ENCODE measurements at regions not wholly inside any gene's neighbourhood (a gene's known extent, or its start where the extent isn't known, plus 50 kb on each side); places are given as distances from the start of the nearest gene placed in this dataset.

GRCh38 chr10:120998251-120998650 lies 147.1 kb downstream of the WDR11 start:
- TF ChIP-seq CTCF (IDR thresholded peaks at IDR 0.05) = no peak
- Mint-ChIP-seq H3K27ac (ENCODE audit: unreplicated experiment) (no peak overlapping the region), H3K36me3 (ENCODE audit: low read depth) (no peaks in the 10 kb centered on the region), H3K27me3 (ENCODE audit: low read depth) (peaks cover 6% of the 10 kb centered on the region), H3K4me3 (ENCODE audit: unreplicated experiment) (no peak overlapping the region), H3K9me3 (ENCODE audit: low read depth) (peaks cover under 1% of the 10 kb centered on the region), H3K4me1 (ENCODE audit: low read depth) (no peaks in the 10 kb centered on the region)
- DNase-seq (ENCODE audit: low spot score) = no peak

- no peak for DNase-seq (ENCODE audit: low spot score)
- peaks cover 2% of the 10 kb centered on the region for H3K9me3 Mint-ChIP-seq (ENCODE audit: low read depth)
- no peak for TF ChIP-seq CTCF (IDR thresholded peaks at IDR 0.05)
- no peak overlapping the region for H3K27ac Mint-ChIP-seq (ENCODE audit: unreplicated experiment)
- H3K36me3 Mint-ChIP-seq (ENCODE audit: low read depth) = no peaks in the 10 kb centered on the region
- no peaks in the 10 kb centered on the region for H3K4me1 Mint-ChIP-seq (ENCODE audit: low read depth)
- H3K27me3 Mint-ChIP-seq (ENCODE audit: low read depth) = peaks cover 6% of the 10 kb centered on the region
- no peak overlapping the region for H3K4me3 Mint-ChIP-seq (ENCODE audit: unreplicated experiment)
Observed at GRCh38 chr10:120998782-120999285, 147.7 kb downstream of the WDR11 start.

- Mint-ChIP-seq H3K36me3 (ENCODE audit: low read depth) (peaks cover 4% of the 10 kb centered on the region), H3K4me3 (ENCODE audit: unreplicated experiment) (no peak overlapping the region), H3K27ac (ENCODE audit: unreplicated experiment) (no peak overlapping the region), H3K9me3 (ENCODE audit: low read depth) (peaks cover 12% of the 10 kb centered on the region), H3K27me3 (ENCODE audit: low read depth) (peaks cover 4% of the 10 kb centered on the region), H3K4me1 (ENCODE audit: low read depth) (no peaks in the 10 kb centered on the region)
- peak; percentile 29 for TF ChIP-seq CTCF (IDR thresholded peaks at IDR 0.05)
- DNase-seq (ENCODE audit: low spot score) = no peak
Observed at GRCh38 chr10:120999868-121000267, 148.7 kb downstream of the WDR11 start.

- Mint-ChIP-seq H3K27me3 (ENCODE audit: low read depth) (no peaks in the 10 kb centered on the region), H3K36me3 (ENCODE audit: low read depth) (peaks cover 8% of the 10 kb centered on the region), H3K9me3 (ENCODE audit: low read depth) (peaks cover 34% of the 10 kb centered on the region), H3K27ac (ENCODE audit: unreplicated experiment) (no peak overlapping the region), H3K4me3 (ENCODE audit: unreplicated experiment) (no peak overlapping the region), H3K4me1 (ENCODE audit: low read depth) (no peaks in the 10 kb centered on the region)
- no peak for DNase-seq (ENCODE audit: low spot score)
- TF ChIP-seq CTCF (IDR thresholded peaks at IDR 0.05) = no peak
Observed at GRCh38 chr10:121002586-121003205, 151.5 kb downstream of the WDR11 start.

- Mint-ChIP-seq H3K4me3 (ENCODE audit: unreplicated experiment) (no peak overlapping the region), H3K27me3 (ENCODE audit: low read depth) (no peaks in the 10 kb centered on the region), H3K27ac (ENCODE audit: unreplicated experiment) (no peak overlapping the region), H3K36me3 (ENCODE audit: low read depth) (peaks cover 8% of the 10 kb centered on the region), H3K4me1 (ENCODE audit: low read depth) (no peaks in the 10 kb centered on the region), H3K9me3 (ENCODE audit: low read depth) (peaks cover 40% of the 10 kb centered on the region)
- TF ChIP-seq CTCF (IDR thresholded peaks at IDR 0.05) = no peak
- DNase-seq (ENCODE audit: low spot score) = no peak
Observed at GRCh38 chr10:121005948-121006587, 154.9 kb downstream of the WDR11 start.

Measured in chondrocyte (in vitro differentiated cells).